ENCODE measurements at regions not wholly inside any gene's neighbourhood (a gene's known extent, or its start where the extent isn't known, plus 50 kb on each side); places are given as distances from the start of the nearest gene placed in this dataset.

- Histone ChIP-seq H2BK15ac (ENCODE audit: low read depth, low read length) (no peak overlapping the region), H3K79me1 (ENCODE audit: insufficient read depth, low read depth, low read length, poor library complexity, severe bottlenecking) (no peaks in the 10 kb centered on the region), H2BK120ac (ENCODE audit: low read depth, low read length, poor library complexity, severe bottlenecking) (no peak overlapping the region), H3K4me2 (ENCODE audit: insufficient read depth, insufficient read length, low read length) (no peak overlapping the region), H2BK12ac (ENCODE audit: insufficient read length, low read depth, low read length) (no peak overlapping the region), H3K4ac (ENCODE audit: low read depth, low read length) (no peak overlapping the region), H4K5ac (ENCODE audit: insufficient read length, low read depth, low read length) (no peak overlapping the region), H3K27me3 (ENCODE audit: insufficient read depth, low read length) (no peaks in the 10 kb centered on the region; the same call in 1 of the 2 replicates), H3K14ac (ENCODE audit: insufficient read depth, low read length) (no peak overlapping the region), H3K9me3 (ENCODE audit: control insufficient read depth, low read depth, low read length) (no peaks in the 10 kb centered on the region), H3K27ac (ENCODE audit: insufficient read length, low read depth, low read length) (no peak overlapping the region), H3K9ac (ENCODE audit: extremely low read depth, insufficient read length, low read length) (no peak overlapping the region), H2BK20ac (ENCODE audit: low read depth, low read length, poor library complexity, severe bottlenecking) (no peak overlapping the region), H3K56ac (ENCODE audit: insufficient read length, low read depth, low read length) (no peak overlapping the region), H3K79me2 (ENCODE audit: insufficient read depth, low read length) (no peaks in the 10 kb centered on the region), H3K18ac (ENCODE audit: insufficient read length, low read depth, low read length) (no peak overlapping the region), H4K91ac (ENCODE audit: insufficient read length, low read depth, low read length) (no peak overlapping the region), H2BK5ac (ENCODE audit: insufficient read length, low read length) (no peak overlapping the region), H3K23ac (ENCODE audit: insufficient read length, low read depth, low read length) (no peak overlapping the region), H2AFZ (ENCODE audit: low read length) (no peak overlapping the region), H3K4me1 (ENCODE audit: insufficient read depth, low read length) (no peaks in the 10 kb centered on the region; the same call in 1 of the 2 replicates), H3K23me2 (ENCODE audit: insufficient read length, low read depth, low read length, poor library complexity, severe bottlenecking) (no peaks in the 10 kb centered on the region), H2AK5ac (ENCODE audit: insufficient read length, low read length) (no peak overlapping the region), H3T11ph (ENCODE audit: low read length) (no peak overlapping the region), H4K8ac (replicated peaks; ENCODE audit: insufficient read length, low read depth, low read length) (no peak overlapping the region), H4K20me1 (ENCODE audit: control insufficient read depth, insufficient read depth, insufficient read length) (no peaks in the 10 kb centered on the region)
- Mint-ChIP-seq H3K9me3 (peaks cover 7 to 12% of the 10 kb centered on the region in 2 experiments; a peak in 4 of 5 replicates), H3K4me1 (peaks cover 9 to 15% of the 10 kb centered on the region in 2 experiments), H3K36me3 (ENCODE audit: insufficient read depth in 1 of 3, low read depth in 3 of 3) (peaks cover 0 to 13% (median 1%) of the 10 kb centered on the region in 3 experiments; a peak in 2 of 7 replicates), H3K27me3 (ENCODE audit: low read depth) (peaks cover 99% of the 10 kb centered on the region), H3K27ac (peak overlapping the region in 1 of 3 experiments; percentile 34; a peak in 1 of 7 replicates), H3K4me3 (no peak overlapping the region; a peak in 1 of 5 replicates)
- no peak for DNase-seq
- TF ChIP-seq CTCF (conservative IDR thresholded peaks at IDR 0.05), result no peak
- WGBS (ENCODE audit: extremely low coverage, insufficient read length, low lambda C conversion rate), result no CpG with 5 or more reads among the region's 6 CpGs
These were observed 129.1 kb upstream of the SHB start for GRCh38 chr9:38198140-38198539.

Data from H9 (cell line).